Suprapubic skin (tissue), 4 donors: ENCODE measurements at regions not wholly inside any gene's neighbourhood (a gene's known extent, or its start where the extent isn't known, plus 50 kb on each side); places are given as distances from the start of the nearest gene placed in this dataset.
A peak's percentile ranks its signal among the peaks of the same experiment; 100 is the strongest.

ENCODE experiments used
- DNase-seq, 2 donors: peaks; one replicate each; pipeline ENCODE4 v3.0.0-alpha.2; 2019; ENCODE audit warnings: low spot score in 2 of 2
- H3K27ac ChIP-seq: fragments of 200-600 bp; sonication (generic); one replicate; pipeline ENCODE4 v1.5.1; 2019
- H3K27me3 ChIP-seq: fragments of 200-600 bp; sonication (generic); one replicate; pipeline ENCODE4 v1.5.1; 2019
- H3K36me3 ChIP-seq: fragments of 200-600 bp; sonication (generic); one replicate; pipeline ENCODE4 v1.5.1; 2019
- H3K4me1 ChIP-seq: fragments of 200-600 bp; sonication (generic); one replicate; pipeline ENCODE4 v1.5.1; 2019
- H3K4me3 ChIP-seq: fragments of 200-600 bp; sonication (generic); one replicate; pipeline ENCODE4 v1.5.1; 2019; ENCODE audit warnings: mild to moderate bottlenecking
- H3K9me3 ChIP-seq: fragments of 200-600 bp; sonication (generic); one replicate; pipeline ENCODE4 v1.5.1; 2019
- CTCF ChIP-seq, 2 donors: fragments of 200-600 bp in 1 of 2; fragments of 450-650 bp in 1 of 2; sonication (generic) in 1 of 2; IDR thresholded peaks; one replicate each; pipeline ENCODE4 v1.5.1; 2016 to 2019; ENCODE audit warnings: antibody characterized with exemption in 2 of 2, mild to moderate bottlenecking in 1 of 2, moderate library complexity in 1 of 2
- EP300 ChIP-seq: sonication (generic); formaldehyde crosslinking; IDR thresholded peaks from one replicate; pipeline ENCODE4 v1.6.1; 2017; ENCODE audit warnings: antibody characterized with exemption
- POLR2A ChIP-seq, 2 donors: fragments of 450-650 bp; IDR thresholded peaks; one replicate each; pipeline ENCODE4 v1.6.1; 2017; ENCODE audit warnings: antibody characterized with exemption in 2 of 2, mild to moderate bottlenecking in 2 of 2, moderate library complexity in 2 of 2
- POLR2AphosphoS5 ChIP-seq, 3 donors: sonication (generic); formaldehyde crosslinking; IDR thresholded peaks; one replicate each; pipeline ENCODE4 v1.6.1; 2017; ENCODE audit warnings: antibody characterized with exemption in 3 of 3
- WGBS: methylation state at CpG from one replicate; pipeline ENCODE4 v1.1.5; 2018; 5-methylcytosine and 5-hydroxymethylcytosine counted together

DNA sequence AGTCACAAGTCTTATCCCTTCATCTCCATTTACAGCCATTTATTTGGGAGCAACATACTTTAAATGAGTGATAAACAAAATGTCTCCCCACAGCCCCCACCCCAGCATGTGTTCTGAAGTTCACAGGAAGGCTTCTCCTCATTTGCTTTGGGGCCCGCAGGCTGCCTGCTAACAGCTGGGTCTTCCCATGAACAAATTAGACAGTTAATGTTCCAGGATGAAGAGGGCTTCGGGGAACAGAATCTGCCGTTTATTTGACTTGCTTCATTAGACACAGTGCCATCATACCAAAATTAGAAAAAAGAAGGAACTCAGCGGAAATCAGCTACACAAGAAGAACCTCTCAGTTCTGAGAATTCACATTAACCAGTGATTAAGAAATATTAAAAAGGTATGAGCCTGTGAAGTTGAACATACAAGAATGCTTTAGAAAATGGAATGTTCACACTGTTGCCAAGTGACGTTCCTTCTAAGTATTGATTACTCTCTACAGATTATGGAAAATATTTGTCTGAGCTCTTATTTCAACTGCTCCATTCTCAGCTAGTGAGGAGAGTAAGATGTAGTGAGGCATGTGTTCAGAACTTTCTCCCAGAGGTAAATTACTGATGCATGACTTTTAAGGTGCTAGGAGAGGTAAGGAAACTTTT is 107.5 kb upstream of the THBS1 start:
- no peaks in the 10 kb centered on the region for H3K27me3 ChIP-seq
- 68% methylated on average over 5 of the region's 5 CpGs for WGBS
- H3K4me1 ChIP-seq, result peaks cover 5% of the 10 kb centered on the region
- H3K36me3 ChIP-seq, result no peaks in the 10 kb centered on the region
- DNase-seq, result no peak
- TF ChIP-seq EP300, result no peak
- no peak for TF ChIP-seq POLR2A (IDR thresholded peaks at IDR 0.05)
- TF ChIP-seq POLR2AphosphoS5 (IDR thresholded peaks at IDR 0.05), result no peak
- no peak for TF ChIP-seq CTCF (IDR thresholded peaks at IDR 0.05)
- H3K9me3 ChIP-seq, result no peaks in the 10 kb centered on the region
- H3K27ac ChIP-seq, result peak overlapping the region; percentile 79
- H3K4me3 ChIP-seq, result no peak overlapping the region

GRCh38 chr15:39474657-39475056 is 106.2 kb upstream of the THBS1 start:
- DNase-seq, result no peak
- Histone ChIP-seq H3K27me3 (no peaks in the 10 kb centered on the region), H3K27ac (no peak overlapping the region), H3K4me1 (peaks cover 5% of the 10 kb centered on the region), H3K36me3 (no peaks in the 10 kb centered on the region), H3K4me3 (no peak overlapping the region), H3K9me3 (no peaks in the 10 kb centered on the region)
- TF ChIP-seq POLR2AphosphoS5 (IDR thresholded peaks at IDR 0.05), result no peak
- TF ChIP-seq POLR2A (IDR thresholded peaks at IDR 0.05), result no peak
- no peak for TF ChIP-seq CTCF (IDR thresholded peaks at IDR 0.05)
- no peak for TF ChIP-seq EP300
- WGBS, result 88% methylated on average over 3 of the region's 3 CpGs

DNA sequence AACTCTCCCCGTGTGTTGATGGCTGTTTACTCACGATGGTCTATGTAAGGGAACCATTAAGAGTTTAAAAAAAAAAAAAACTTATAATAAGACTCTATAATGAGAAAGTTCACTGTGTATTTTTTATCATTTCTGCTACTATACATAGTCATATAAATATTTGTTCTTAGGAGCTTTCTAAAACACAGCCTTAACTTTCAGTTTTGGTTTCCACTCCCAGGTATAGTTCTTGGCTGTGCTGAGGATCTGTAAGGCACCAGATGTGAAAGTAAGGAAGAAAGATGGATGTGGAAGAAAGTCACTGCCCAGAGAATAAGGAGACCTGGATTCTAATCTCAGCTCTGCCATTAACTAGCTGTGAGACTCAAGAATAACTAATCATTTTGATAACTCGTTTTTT is 101.9 kb upstream of the THBS1 start:
- no peak overlapping the region for H3K4me3 ChIP-seq
- no peaks in the 10 kb centered on the region for H3K27me3 ChIP-seq
- no peaks in the 10 kb centered on the region for H3K36me3 ChIP-seq
- H3K4me1 ChIP-seq, result no peaks in the 10 kb centered on the region
- WGBS, result 83% methylated on average over 3 of the region's 3 CpGs
- no peaks in the 10 kb centered on the region for H3K9me3 ChIP-seq
- TF ChIP-seq POLR2AphosphoS5 (IDR thresholded peaks at IDR 0.05) (no peak), CTCF (IDR thresholded peaks at IDR 0.05) (no peak), POLR2A (IDR thresholded peaks at IDR 0.05) (no peak), EP300 (no peak)
- no peak for DNase-seq
- H3K27ac ChIP-seq, result no peak overlapping the region

DNA sequence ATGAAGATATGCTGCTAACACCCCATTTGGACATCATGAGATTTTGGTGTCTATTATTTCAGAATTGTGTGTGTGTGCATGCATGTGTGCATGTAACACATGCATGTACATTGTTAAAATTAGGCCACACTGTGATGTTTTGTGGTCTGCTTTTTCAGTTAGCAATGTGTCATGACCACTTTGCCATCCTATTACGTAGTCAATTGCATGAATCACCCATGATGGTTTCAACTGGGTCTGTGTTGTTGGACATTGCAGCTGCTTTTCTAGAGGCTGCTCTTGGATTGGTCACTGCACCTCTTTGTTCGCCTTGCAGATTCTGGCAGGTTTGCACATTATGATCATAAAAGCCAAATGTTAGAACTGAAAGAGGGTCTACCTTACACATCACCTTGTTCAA is 101.0 kb upstream of the THBS1 start:
- TF ChIP-seq EP300, result no peak
- no peak for TF ChIP-seq POLR2A (IDR thresholded peaks at IDR 0.05)
- H3K36me3 ChIP-seq, result no peaks in the 10 kb centered on the region
- 96% methylated on average over 2 of the region's 2 CpGs for WGBS
- H3K27ac ChIP-seq, result no peak overlapping the region
- H3K27me3 ChIP-seq, result no peaks in the 10 kb centered on the region
- no peaks in the 10 kb centered on the region for H3K4me1 ChIP-seq
- H3K4me3 ChIP-seq, result no peak overlapping the region
- H3K9me3 ChIP-seq, result no peaks in the 10 kb centered on the region
- no peak for DNase-seq

DNA sequence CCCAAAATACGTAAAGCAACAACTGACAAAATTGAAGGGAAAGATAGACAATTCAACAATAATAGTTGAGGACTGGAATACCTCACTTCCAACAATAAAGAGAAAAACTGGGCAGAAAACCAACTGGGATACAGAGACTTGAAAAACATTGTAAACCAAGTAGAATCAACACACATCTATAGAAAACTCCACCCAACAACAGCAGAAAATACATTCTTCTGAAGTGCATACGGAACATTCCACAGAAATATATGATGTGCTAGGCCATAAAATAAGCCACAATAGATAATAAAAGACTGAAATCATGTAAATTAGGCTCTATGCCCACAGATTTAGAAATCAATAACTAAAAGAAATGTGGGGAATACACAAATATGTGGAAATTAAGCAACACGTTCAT is 98.4 kb upstream of the THBS1 start:
- Histone ChIP-seq H3K4me3 (no peak overlapping the region), H3K27me3 (no peaks in the 10 kb centered on the region), H3K27ac (no peak overlapping the region), H3K9me3 (no peaks in the 10 kb centered on the region), H3K36me3 (no peaks in the 10 kb centered on the region), H3K4me1 (peaks cover 10% of the 10 kb centered on the region)
- no peak for DNase-seq
- TF ChIP-seq CTCF (IDR thresholded peaks at IDR 0.05), result no peak
- 57% methylated on average over 3 of the region's 3 CpGs for WGBS
